Esophagus muscularis mucosa (tissue), 4 donors: ENCODE measurements at regions not wholly inside any gene's neighbourhood (a gene's known extent, or its start where the extent isn't known, plus 50 kb on each side); places are given as distances from the start of the nearest gene placed in this dataset.

ENCODE experiments used
- DNase-seq: peaks from one replicate; pipeline ENCODE4 v3.0.0-alpha.2; 2017; ENCODE audit errors: extremely low spot score
- H3K27ac ChIP-seq, 4 donors: fragments of 200-600 bp; sonication (generic); replicated peaks in 1 of 4; 1 replicate in 3 of 4; 2 replicates in 1 of 4; pipeline ENCODE4 v1.5.1; 2016 to 2019; ENCODE audit warnings: mild to moderate bottlenecking in 1 of 4
- H3K27me3 ChIP-seq, 4 donors: fragments of 200-600 bp; sonication (generic); one replicate each; pipeline versions ENCODE4 v1.5.1 to v1.6.0; 2016 to 2019
- H3K36me3 ChIP-seq, 4 donors: fragments of 200-600 bp; sonication (generic); one replicate each; pipeline ENCODE4 v1.5.1; 2016 to 2019
- H3K4me1 ChIP-seq, 4 donors: fragments of 200-600 bp; sonication (generic); one replicate each; pipeline ENCODE4 v1.5.1; 2016 to 2019
- H3K4me3 ChIP-seq, 4 donors: fragments of 200-600 bp; sonication (generic); 1 replicate in 2 of 4; 2 replicates in 2 of 4; pipeline ENCODE4 v1.5.1; 2016 to 2019; ENCODE audit warnings: mild to moderate bottlenecking in 4 of 4, moderate library complexity in 1 of 4
- H3K9me3 ChIP-seq, 4 donors: fragments of 200-600 bp; sonication (generic); 1 replicate in 3 of 4; 2 replicates in 1 of 4; pipeline ENCODE4 v1.5.1; 2016 to 2019
- EP300 ChIP-seq: sonication (generic); formaldehyde crosslinking; IDR thresholded peaks from one replicate; pipeline ENCODE4 v1.6.1; 2017; ENCODE audit warnings: antibody characterized with exemption
- POLR2A ChIP-seq: fragments of 450-650 bp; IDR thresholded peaks from one replicate; pipeline ENCODE4 v1.6.1; 2017; ENCODE audit warnings: antibody characterized with exemption, moderate library complexity, mild to moderate bottlenecking, low read depth
- POLR2AphosphoS5 ChIP-seq, 2 donors: sonication (generic); formaldehyde crosslinking; IDR thresholded peaks; one replicate each; pipeline ENCODE4 v1.6.1; 2017; ENCODE audit warnings: antibody characterized with exemption in 2 of 2
- WGBS: methylation state at CpG from one replicate; pipeline ENCODE4 v1.1.5; 2018; 5-methylcytosine and 5-hydroxymethylcytosine counted together
- intact Hi-C: fragments of 100-400 bp; cut with DNase I; formaldehyde crosslinking; loops from one replicate; pipeline ENCODE4 v1.15.1; 2023
- TF ChIP-seq, protein P1 (sequence below), 3 experiments: fragments of 200-600 bp in 2 of 3; fragments of 450-650 bp in 1 of 3; sonication (generic) in 2 of 3; IDR thresholded peaks; one replicate each; pipeline ENCODE4 v1.5.1; 2017 to 2019; ENCODE audit warnings: antibody characterized with exemption in 3 of 3, mild to moderate bottlenecking in 2 of 3, moderate library complexity in 1 of 3

DNA sequence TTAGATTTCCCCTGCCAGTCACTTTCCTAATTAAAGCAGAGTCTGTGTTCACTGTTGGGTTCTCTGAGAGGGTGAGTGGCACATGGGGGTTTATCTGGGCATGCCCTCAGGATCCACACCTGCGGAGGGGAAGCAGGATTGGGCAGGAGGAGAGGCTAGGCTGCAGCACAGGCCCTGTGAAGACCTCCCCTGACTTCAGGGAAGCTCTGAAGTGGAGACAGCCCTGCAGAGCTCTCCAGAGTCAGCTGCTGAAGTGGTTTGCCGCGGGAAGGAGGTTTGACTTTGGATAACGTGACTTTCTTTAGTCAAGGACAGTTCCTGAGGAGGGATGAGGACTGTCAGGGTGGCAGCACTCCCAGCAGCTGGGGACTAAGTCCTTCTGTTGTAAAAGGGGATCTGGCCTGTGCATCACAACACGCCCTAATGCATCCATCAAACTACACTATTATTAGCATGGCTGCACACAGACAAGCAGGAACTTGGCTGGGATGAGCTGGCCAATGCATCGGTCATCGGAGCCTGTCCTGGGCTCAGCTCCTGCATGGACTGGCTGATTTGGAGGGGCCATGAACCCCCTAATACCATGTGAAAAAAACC is 50.9 kb upstream of the LEP start:
- TF ChIP-seq, protein P1, sequence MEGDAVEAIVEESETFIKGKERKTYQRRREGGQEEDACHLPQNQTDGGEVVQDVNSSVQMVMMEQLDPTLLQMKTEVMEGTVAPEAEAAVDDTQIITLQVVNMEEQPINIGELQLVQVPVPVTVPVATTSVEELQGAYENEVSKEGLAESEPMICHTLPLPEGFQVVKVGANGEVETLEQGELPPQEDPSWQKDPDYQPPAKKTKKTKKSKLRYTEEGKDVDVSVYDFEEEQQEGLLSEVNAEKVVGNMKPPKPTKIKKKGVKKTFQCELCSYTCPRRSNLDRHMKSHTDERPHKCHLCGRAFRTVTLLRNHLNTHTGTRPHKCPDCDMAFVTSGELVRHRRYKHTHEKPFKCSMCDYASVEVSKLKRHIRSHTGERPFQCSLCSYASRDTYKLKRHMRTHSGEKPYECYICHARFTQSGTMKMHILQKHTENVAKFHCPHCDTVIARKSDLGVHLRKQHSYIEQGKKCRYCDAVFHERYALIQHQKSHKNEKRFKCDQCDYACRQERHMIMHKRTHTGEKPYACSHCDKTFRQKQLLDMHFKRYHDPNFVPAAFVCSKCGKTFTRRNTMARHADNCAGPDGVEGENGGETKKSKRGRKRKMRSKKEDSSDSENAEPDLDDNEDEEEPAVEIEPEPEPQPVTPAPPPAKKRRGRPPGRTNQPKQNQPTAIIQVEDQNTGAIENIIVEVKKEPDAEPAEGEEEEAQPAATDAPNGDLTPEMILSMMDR (IDR thresholded peaks at IDR 0.05) = no peak
- TF ChIP-seq POLR2A (no peak), EP300 (no peak), POLR2AphosphoS5 (IDR thresholded peaks at IDR 0.05) (no peak)
- peaks cover 0 to 41% (median 0%) of the 10 kb centered on the region in 4 donors for H3K27me3 ChIP-seq
- no peaks in the 10 kb centered on the region for H3K36me3 ChIP-seq
- no peak overlapping the region for H3K27ac ChIP-seq
- H3K4me1 ChIP-seq = no peaks in the 10 kb centered on the region
- H3K9me3 ChIP-seq = peaks cover 0 to 15% (median 13%) of the 10 kb centered on the region in 4 donors
- 61% methylated on average over 7 of the region's 7 CpGs for WGBS
- no peak overlapping the region for H3K4me3 ChIP-seq
- DNase-seq = no peak
- intact Hi-C loops = no loop called here

DNA sequence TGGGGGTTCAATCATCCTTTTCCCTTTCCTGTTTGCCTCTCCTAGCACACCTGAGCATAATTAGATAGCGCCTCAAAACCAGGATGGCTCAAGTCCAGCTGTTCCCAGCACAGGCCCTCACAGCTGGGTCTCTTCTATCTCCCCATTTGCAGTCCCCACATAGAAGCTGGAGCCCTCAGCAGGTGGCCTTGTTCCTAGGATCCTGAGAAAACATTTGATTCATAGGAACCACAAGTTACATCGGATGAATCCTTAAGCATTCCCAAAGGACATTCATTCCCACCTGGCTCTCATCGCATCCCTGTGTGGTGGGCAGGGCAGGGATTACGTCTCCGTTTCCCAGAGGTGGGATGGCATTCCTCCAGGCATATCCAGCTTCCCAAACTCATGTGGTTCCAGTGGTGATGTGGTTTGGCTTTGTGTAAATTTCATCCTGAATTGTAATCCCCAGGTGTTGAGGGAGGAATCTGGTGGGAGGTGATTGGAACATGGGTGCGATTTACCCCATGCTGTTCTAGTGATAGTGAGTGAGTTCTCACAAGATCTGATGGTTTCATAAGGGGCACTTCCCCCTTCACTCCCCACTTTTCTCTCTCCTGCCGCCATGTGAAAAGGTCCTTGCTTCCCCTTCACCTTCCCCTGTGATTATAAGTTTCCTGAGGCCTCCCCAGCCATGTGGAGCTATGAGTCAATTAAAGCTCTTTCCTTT is 49.8 kb upstream of the LEP start:
- H3K36me3 ChIP-seq = no peaks in the 10 kb centered on the region
- no peak overlapping the region for H3K27ac ChIP-seq
- H3K27me3 ChIP-seq = peaks cover 0 to 41% (median 0%) of the 10 kb centered on the region in 4 donors
- intact Hi-C loops = no loop called here
- H3K4me1 ChIP-seq = no peaks in the 10 kb centered on the region
- no peak for DNase-seq
- WGBS = 72% methylated on average over 7 of the region's 7 CpGs
- H3K4me3 ChIP-seq = no peak overlapping the region
- H3K9me3 ChIP-seq = peaks cover 0 to 24% (median 21%) of the 10 kb centered on the region in 4 donors
- TF ChIP-seq POLR2AphosphoS5 (IDR thresholded peaks at IDR 0.05) (no peak), EP300 (no peak), POLR2A (no peak)
- TF ChIP-seq, protein P1 (IDR thresholded peaks at IDR 0.05) = no peak
